Breast epithelium (tissue), 4 donors: ENCODE measurements at regions not wholly inside any gene's neighbourhood (a gene's known extent, or its start where the extent isn't known, plus 50 kb on each side); places are given as distances from the start of the nearest gene placed in this dataset.
A peak's percentile ranks its signal among the peaks of the same experiment; 100 is the strongest.
"Not testable (repeated sequence)": the region's sequence is repeated elsewhere in the genome, so short reads cannot be mapped to it uniquely, and the experiment has no call there.

Source experiments
- DNase-seq, 2 donors: peaks; one replicate each; pipeline ENCODE4 v3.0.0-alpha.2; 2019; ENCODE audit warnings: low spot score in 2 of 2
- H3K27ac ChIP-seq, 2 donors: fragments of 200-600 bp; sonication (generic) in 1 of 2; one replicate each; pipeline ENCODE4 v1.5.1; 2016 to 2019; ENCODE audit warnings: mild to moderate bottlenecking in 1 of 2
- H3K27me3 ChIP-seq, 2 donors: fragments of 200-600 bp; sonication (generic) in 1 of 2; one replicate each; pipeline versions ENCODE4 v1.5.1 to v1.6.0; 2017 to 2019; ENCODE audit warnings: control low read depth in 1 of 2, mild to moderate bottlenecking in 1 of 2
- H3K36me3 ChIP-seq: fragments of 200-600 bp; one replicate; pipeline ENCODE4 v1.5.1; 2019
- H3K4me1 ChIP-seq, 2 donors: fragments of 200-600 bp; sonication (generic); one replicate each; pipeline ENCODE4 v1.5.1; 2016 to 2019; ENCODE audit warnings: control low read depth in 1 of 2
- H3K4me3 ChIP-seq, 3 donors: fragments of 200-600 bp; sonication (generic); 1 replicate in 2 of 3; 2 replicates in 1 of 3; pipeline ENCODE4 v1.5.1; 2016 to 2019; ENCODE audit warnings: mild to moderate bottlenecking in 3 of 3, moderate library complexity in 2 of 3
- H3K9me3 ChIP-seq, 2 donors: fragments of 200-600 bp; sonication (generic) in 1 of 2; one replicate each; pipeline ENCODE4 v1.5.1; 2016 to 2019; ENCODE audit warnings: control low read depth in 1 of 2
- CTCF ChIP-seq, 3 donors: fragments of 450-650 bp; IDR thresholded peaks; one replicate each; pipeline ENCODE4 v1.5.1; 2016 to 2017; ENCODE audit warnings: antibody characterized with exemption in 3 of 3, mild to moderate bottlenecking in 3 of 3, moderate library complexity in 3 of 3
- POLR2A ChIP-seq: fragments of 450-650 bp; IDR thresholded peaks from one replicate; pipeline ENCODE4 v1.6.1; 2016; ENCODE audit warnings: antibody characterized with exemption, mild to moderate bottlenecking, moderate library complexity
- POLR2AphosphoS5 ChIP-seq, 3 donors: sonication (generic); formaldehyde crosslinking; IDR thresholded peaks; one replicate each; pipeline ENCODE4 v1.6.1; 2017; ENCODE audit warnings: antibody characterized with exemption in 3 of 3
- intact Hi-C: fragments of 100-400 bp; cut with DNase I; formaldehyde crosslinking; loops from one replicate; pipeline ENCODE4 v1.15.1; 2023; ENCODE audit warnings: low total_unique reads

- intact Hi-C loops, result no loop called here
- no peaks in the 10 kb centered on the region for H3K9me3 ChIP-seq
- TF ChIP-seq POLR2A (no peak), POLR2AphosphoS5 (IDR thresholded peaks at IDR 0.05) (no peak), CTCF (IDR thresholded peaks at IDR 0.05) (no peak)
- no peaks in the 10 kb centered on the region for H3K36me3 ChIP-seq
- H3K27ac ChIP-seq, result peak overlapping the region in 1 of 2 donors; percentile 40
- no peaks in the 10 kb centered on the region for H3K27me3 ChIP-seq
- DNase-seq, result no peak
- H3K4me3 ChIP-seq, result no peak overlapping the region
- H3K4me1 ChIP-seq, result peaks cover 0 to 6% of the 10 kb centered on the region in 2 donors
These were observed 270.5 kb downstream of the TTC6 start for GRCh38 chr14:37865719-37866549.

- Histone ChIP-seq H3K9me3 (no peaks in the 10 kb centered on the region), H3K4me3 (no peak overlapping the region), H3K27me3 (no peaks in the 10 kb centered on the region), H3K36me3 (no peaks in the 10 kb centered on the region), H3K27ac (no peak overlapping the region), H3K4me1 (peaks cover 0 to 6% of the 10 kb centered on the region in 2 donors)
- intact Hi-C loops, result no loop called here
- TF ChIP-seq POLR2A (no peak), POLR2AphosphoS5 (IDR thresholded peaks at IDR 0.05) (no peak), CTCF (IDR thresholded peaks at IDR 0.05) (no peak)
- DNase-seq, result no peak
These were observed 274.2 kb downstream of the TTC6 start for GRCh38 chr14:37869633-37870032.

GRCh38 chr14:37870170-37870569, 274.7 kb downstream of the TTC6 start:
- intact Hi-C loops, result no loop called here
- Histone ChIP-seq H3K4me1 (peaks cover 0 to 3% of the 10 kb centered on the region in 2 donors), H3K27ac (peak overlapping the region in 1 of 2 donors; percentile 34), H3K27me3 (no peaks in the 10 kb centered on the region), H3K9me3 (no peaks in the 10 kb centered on the region), H3K36me3 (no peaks in the 10 kb centered on the region), H3K4me3 (no peak overlapping the region)
- DNase-seq, result no peak
- TF ChIP-seq POLR2A (no peak), POLR2AphosphoS5 (IDR thresholded peaks at IDR 0.05) (no peak), CTCF (IDR thresholded peaks at IDR 0.05) (no peak)

- intact Hi-C loops, result no loop called here
- H3K9me3 ChIP-seq, result no peaks in the 10 kb centered on the region
- H3K27ac ChIP-seq, result peak overlapping the region; percentile 17 to 34
- no peaks in the 10 kb centered on the region for H3K36me3 ChIP-seq
- H3K27me3 ChIP-seq, result no peaks in the 10 kb centered on the region
- no peak for DNase-seq
- H3K4me3 ChIP-seq, result no peak overlapping the region
- no peaks in the 10 kb centered on the region for H3K4me1 ChIP-seq
- no peak for TF ChIP-seq POLR2AphosphoS5 (IDR thresholded peaks at IDR 0.05)
- TF ChIP-seq CTCF (IDR thresholded peaks at IDR 0.05), result no peak
- TF ChIP-seq POLR2A, result no peak
These were observed 275.4 kb downstream of the TTC6 start for GRCh38 chr14:37870632-37871346.

GRCh38 chr14:37874065-37874428, 278.6 kb downstream of the TTC6 start:
- DNase-seq, H3K4me3 ChIP-seq, intact Hi-C loops, H3K4me1 ChIP-seq, H3K27me3 ChIP-seq, H3K9me3 ChIP-seq, H3K36me3 ChIP-seq, H3K27ac ChIP-seq: not testable (repeated sequence)
